PC-3 (cell line): ENCODE measurements at regions not wholly inside any gene's neighbourhood (a gene's known extent, or its start where the extent isn't known, plus 50 kb on each side); places are given as distances from the start of the nearest gene placed in this dataset.
"Not testable (repeated sequence)": the region's sequence is repeated elsewhere in the genome, so short reads cannot be mapped to it uniquely, and the experiment has no call there.

Experiments
- ATAC-seq: fragments of 200-7000 bp; cut with Tn5 transposase; 2 replicates; pipeline ENCODE4 v1.9.1; 2020; ENCODE audit warnings: mild to moderate bottlenecking, moderate library complexity
- BruUV-seq: library from RNA; stranded (reverse); fragments of 400-500 nt; replicated peaks from 2 replicates; lab custom pipeline; 2021; lab: Mats Ljungman, UMichigan
- CTCF ChIA-PET: fragments of 300-600 bp; sonication (Branson Sonifier 250); formaldehyde crosslinking; loops from one replicate; lab custom pipeline; 2022; ENCODE audit warnings: antibody characterized with exemption; lab: Charles Lee
- POLR2A ChIA-PET: fragments of 300-600 bp; sonication (Branson Sonifier 250); formaldehyde crosslinking; loops from one replicate; lab custom pipeline; 2022; ENCODE audit warnings: antibody characterized with exemption; ENCODE audit not compliant: unreplicated experiment; lab: Charles Lee
- DNase-seq: peaks from one replicate; pipeline ENCODE4 v3.0.0-alpha.2; 2015
- H2AFZ ChIP-seq: fragments of 300-600 bp; sonication (generic); 2 replicates; pipeline ENCODE4 v1.6.0; 2016; ENCODE audit warnings: antibody characterized with exemption, low read length
- H3F3A ChIP-seq: fragments of 300-600 bp; sonication (generic); one replicate; pipeline ENCODE4 v1.6.0; 2017; ENCODE audit warnings: antibody characterized with exemption, low read length, control low read depth, mild to moderate bottlenecking; ENCODE audit not compliant: unreplicated experiment
- H3K27ac ChIP-seq: fragments of 300-600 bp; sonication (generic); 2 replicates; pipeline ENCODE4 v1.5.1; 2016; ENCODE audit warnings: mild to moderate bottlenecking, low read length
- H3K27me3 ChIP-seq: fragments of 300-600 bp; sonication (generic); 2 replicates; pipeline ENCODE4 v1.6.1; 2016; ENCODE audit warnings: low read length, mixed read lengths
- H3K36me3 ChIP-seq: fragments of 300-600 bp; sonication (generic); 2 replicates; pipeline ENCODE4 v1.6.1; 2016; ENCODE audit warnings: low read depth, mixed run types, low read length, mixed read lengths
- H3K4me1 ChIP-seq: fragments of 300-600 bp; sonication (generic); 2 replicates; pipeline ENCODE4 v1.5.1; 2016; ENCODE audit warnings: low read length; ENCODE audit not compliant: insufficient read depth
- H3K4me2 ChIP-seq: fragments of 300-600 bp; sonication (generic); 2 replicates; pipeline ENCODE4 v1.6.0; 2016; ENCODE audit warnings: low read length
- H3K4me3 ChIP-seq: fragments of 300-600 bp; sonication (generic); 2 replicates; pipeline ENCODE4 v1.5.1; 2016; ENCODE audit warnings: mild to moderate bottlenecking, low read length, mixed read lengths
- H3K79me2 ChIP-seq: fragments of 300-600 bp; sonication (generic); 2 replicates; pipeline ENCODE4 v1.6.1; 2017; ENCODE audit warnings: low read length, mixed read lengths
- H3K9ac ChIP-seq: fragments of 300-600 bp; sonication (generic); 2 replicates; pipeline ENCODE4 v1.6.0; 2016; ENCODE audit warnings: mild to moderate bottlenecking, low read length
- H3K9me2 ChIP-seq: fragments of 300-600 bp; sonication (generic); replicated peaks from 2 replicates; pipeline ENCODE4 v1.6.1; 2016; ENCODE audit warnings: mixed run types, low read length, mixed read lengths
- H3K9me3 ChIP-seq: fragments of 300-600 bp; sonication (generic); 2 replicates; pipeline ENCODE4 v1.6.1; 2016; ENCODE audit warnings: low read length, mixed read lengths
- H4K20me1 ChIP-seq: fragments of 300-600 bp; sonication (generic); 2 replicates; pipeline ENCODE4 v1.6.1; 2016; ENCODE audit warnings: low read length, mixed read lengths
- EZH2 ChIP-seq: fragments of 300-600 bp; sonication (generic); IDR thresholded peaks from one replicate; pipeline ENCODE4 v1.6.1; 2017; ENCODE audit warnings: antibody characterized with exemption, mild to moderate bottlenecking, low read length; ENCODE audit not compliant: unreplicated experiment
- EZH2phosphoT487 ChIP-seq: fragments of 300-600 bp; sonication (generic); IDR thresholded peaks from 2 replicates; pipeline ENCODE4 v1.6.1; 2018; ENCODE audit warnings: mild to moderate bottlenecking, antibody characterized with exemption, low read length, borderline replicate concordance
- intact Hi-C: fragments of 100-400 bp; cut with micrococcal nuclease; formaldehyde crosslinking; loops from 2 replicates; pipeline ENCODE4 v1.9.0; 2023
- TF ChIP-seq, protein P1 (sequence below): fragments of 300-600 bp; sonication (generic); conservative IDR thresholded peaks from 2 replicates; pipeline ENCODE4 v1.5.1; 2017; ENCODE audit warnings: antibody characterized with exemption, low read depth, mild to moderate bottlenecking, low read length

DNA sequence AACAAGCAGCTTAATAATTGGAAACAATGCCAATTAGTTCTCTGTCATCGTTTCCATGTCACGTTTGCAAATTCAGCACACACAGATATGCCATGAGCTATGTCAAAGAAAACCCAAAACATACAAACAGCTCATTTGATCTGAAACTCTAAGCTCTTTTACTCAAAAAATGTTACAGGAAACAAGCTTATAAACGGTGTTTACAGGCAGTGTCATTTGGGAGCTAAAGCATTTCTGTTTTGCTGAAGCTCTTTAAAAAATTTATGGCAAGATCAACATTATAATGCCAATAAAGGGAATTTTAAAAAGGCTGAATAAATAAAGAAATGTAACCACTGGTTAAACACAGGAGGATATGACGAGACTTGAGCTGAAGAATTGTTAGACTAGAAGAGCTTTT lies 94.0 kb upstream of the HS3ST2 start:
- no peak overlapping the region for H3K4me3 ChIP-seq
- ATAC-seq, result peak; percentile 76
- H3K9me2 ChIP-seq, result no peaks in the 10 kb centered on the region
- no peaks in the 10 kb centered on the region for H3F3A ChIP-seq
- no peak for TF ChIP-seq EZH2
- no peak for TF ChIP-seq EZH2phosphoT487
- TF ChIP-seq, protein P1, sequence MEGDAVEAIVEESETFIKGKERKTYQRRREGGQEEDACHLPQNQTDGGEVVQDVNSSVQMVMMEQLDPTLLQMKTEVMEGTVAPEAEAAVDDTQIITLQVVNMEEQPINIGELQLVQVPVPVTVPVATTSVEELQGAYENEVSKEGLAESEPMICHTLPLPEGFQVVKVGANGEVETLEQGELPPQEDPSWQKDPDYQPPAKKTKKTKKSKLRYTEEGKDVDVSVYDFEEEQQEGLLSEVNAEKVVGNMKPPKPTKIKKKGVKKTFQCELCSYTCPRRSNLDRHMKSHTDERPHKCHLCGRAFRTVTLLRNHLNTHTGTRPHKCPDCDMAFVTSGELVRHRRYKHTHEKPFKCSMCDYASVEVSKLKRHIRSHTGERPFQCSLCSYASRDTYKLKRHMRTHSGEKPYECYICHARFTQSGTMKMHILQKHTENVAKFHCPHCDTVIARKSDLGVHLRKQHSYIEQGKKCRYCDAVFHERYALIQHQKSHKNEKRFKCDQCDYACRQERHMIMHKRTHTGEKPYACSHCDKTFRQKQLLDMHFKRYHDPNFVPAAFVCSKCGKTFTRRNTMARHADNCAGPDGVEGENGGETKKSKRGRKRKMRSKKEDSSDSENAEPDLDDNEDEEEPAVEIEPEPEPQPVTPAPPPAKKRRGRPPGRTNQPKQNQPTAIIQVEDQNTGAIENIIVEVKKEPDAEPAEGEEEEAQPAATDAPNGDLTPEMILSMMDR, result no peak
- peak; percentile 12 for DNase-seq
- no peak overlapping the region for H2AFZ ChIP-seq
- POLR2A ChIA-PET, result interaction anchor here (0.6 to 0.7 kb wide), 2 partner anchors 73 to 567 kb away, joined by 4 read pairs; no protein-coding TSS in a partner anchor
- H3K27me3 ChIP-seq, result no peaks in the 10 kb centered on the region
- intact Hi-C loops, result loop anchor here (2.0 kb wide), 1 partner anchor 69 kb away; no protein-coding TSS in a partner anchor
- no peaks in the 10 kb centered on the region for H3K36me3 ChIP-seq
- CTCF ChIA-PET, result interaction anchor here (0.6 to 0.9 kb wide), 3 partner anchors 93 to 1023 kb away, joined by 3 to 5 read pairs (median 5); no protein-coding TSS in a partner anchor
- no peaks in the 10 kb centered on the region for H3K79me2 ChIP-seq
- no peaks in the 10 kb centered on the region for H3K9me3 ChIP-seq
- H3K27ac ChIP-seq, result no peak overlapping the region
- no peak overlapping the region for H3K4me2 ChIP-seq
- BruUV-seq, result no TSS peak
- H4K20me1 ChIP-seq, result no peaks in the 10 kb centered on the region
- H3K4me1 ChIP-seq, result no peaks in the 10 kb centered on the region
- no peak overlapping the region for H3K9ac ChIP-seq

DNA sequence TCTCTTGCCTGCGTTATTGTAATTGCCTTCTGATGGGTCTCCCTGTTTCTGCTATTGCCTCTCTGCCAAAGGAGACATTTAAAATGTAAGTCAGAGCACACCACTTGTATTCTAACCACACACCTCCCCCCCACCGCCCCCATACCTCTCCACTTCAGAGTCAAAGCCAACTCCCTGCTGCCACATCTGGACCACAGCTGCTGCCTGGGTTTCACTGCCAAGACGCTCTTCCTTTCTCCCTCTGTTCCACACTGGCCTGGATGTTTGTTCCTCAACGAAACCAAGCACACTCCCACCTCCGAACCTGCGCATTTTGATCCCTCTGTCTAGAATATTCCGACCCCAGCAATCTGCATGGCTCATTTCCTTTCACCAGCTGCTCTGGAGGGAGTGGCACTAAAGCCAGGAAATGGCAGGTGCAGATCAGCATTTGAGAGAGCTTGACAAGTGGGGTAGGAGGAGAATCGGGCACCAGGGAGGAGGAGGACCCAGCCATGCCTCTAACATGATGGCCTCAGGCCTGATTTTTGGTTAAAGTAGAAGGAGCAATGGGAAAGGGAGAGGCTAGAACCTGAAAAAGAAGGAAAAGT lies 92.4 kb upstream of the HS3ST2 start:
- H3K27me3 ChIP-seq, result no peaks in the 10 kb centered on the region
- H3K9me3 ChIP-seq, result no peaks in the 10 kb centered on the region
- ChIA-PET CTCF (no interaction called here), POLR2A (no interaction called here)
- no peak for ATAC-seq
- H3K4me1 ChIP-seq, result no peaks in the 10 kb centered on the region
- H3F3A ChIP-seq, result no peaks in the 10 kb centered on the region
- no peaks in the 10 kb centered on the region for H3K79me2 ChIP-seq
- H3K9me2 ChIP-seq, result no peaks in the 10 kb centered on the region
- H3K9ac ChIP-seq, result no peak overlapping the region
- intact Hi-C loops, result loop anchor here (2.0 kb wide), 1 partner anchor 67 kb away; no protein-coding TSS in a partner anchor
- H4K20me1 ChIP-seq, result no peaks in the 10 kb centered on the region
- no peaks in the 10 kb centered on the region for H3K36me3 ChIP-seq
- no peak overlapping the region for H3K27ac ChIP-seq
- no TSS peak for BruUV-seq
- no peak overlapping the region for H3K4me3 ChIP-seq
- no peak for DNase-seq
- TF ChIP-seq EZH2 (no peak), EZH2phosphoT487 (no peak)
- TF ChIP-seq, protein P1, result no peak
- H3K4me2 ChIP-seq, result no peak overlapping the region
- no peak overlapping the region for H2AFZ ChIP-seq

DNA sequence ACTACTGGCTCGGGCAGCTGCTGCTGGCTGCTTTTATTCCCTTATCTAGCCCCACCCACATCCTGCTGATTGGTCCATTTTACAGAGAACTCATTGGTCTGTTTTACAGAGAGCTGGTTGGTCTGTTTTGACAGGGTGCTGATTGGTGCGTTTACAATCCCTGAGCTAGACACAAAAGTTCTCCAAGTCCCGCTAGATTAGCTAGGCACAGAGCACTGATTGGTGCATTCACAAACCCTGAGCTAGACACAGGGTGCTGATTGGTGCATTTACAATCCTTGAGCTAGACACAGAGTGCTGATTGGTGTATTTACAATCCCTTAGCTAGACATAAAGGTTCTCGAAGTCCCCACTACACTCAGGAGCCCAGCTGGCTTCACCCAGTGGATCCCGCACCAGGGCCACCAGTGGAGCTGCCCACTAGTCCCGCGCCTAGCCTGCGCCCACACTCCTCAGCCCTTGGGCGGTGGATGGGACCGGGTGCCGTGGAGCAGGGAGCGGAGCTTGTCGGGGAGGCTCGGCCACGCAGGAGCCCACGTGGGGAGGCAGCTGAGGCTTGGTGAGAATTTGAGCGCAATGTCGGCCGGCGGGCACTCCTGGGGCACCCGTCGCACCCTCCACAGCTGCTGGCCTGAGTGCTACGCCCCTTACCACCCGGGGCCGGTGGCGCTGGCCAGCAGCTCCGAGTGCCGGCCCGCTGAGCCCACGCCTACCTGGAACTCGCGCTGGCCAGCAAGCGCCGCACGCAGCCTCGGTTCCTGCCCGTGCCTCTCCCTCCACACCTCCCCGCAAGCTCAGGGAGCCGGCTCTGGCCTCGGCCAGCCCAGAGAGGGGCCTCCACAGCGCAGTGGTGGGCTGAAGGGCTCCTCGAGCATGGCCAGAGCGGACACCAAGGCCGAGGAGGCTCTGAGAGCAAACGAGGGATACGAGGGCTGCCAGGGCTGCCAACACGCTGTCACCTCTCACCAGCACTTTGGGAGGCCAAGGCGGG lies 91.1 kb upstream of the HS3ST2 start:
- CTCF ChIA-PET, H3K9me3 ChIP-seq, H2AFZ ChIP-seq, intact Hi-C loops, H3K4me1 ChIP-seq, H3K79me2 ChIP-seq, H3K36me3 ChIP-seq, ATAC-seq, H3K27ac ChIP-seq, H4K20me1 ChIP-seq, H3K27me3 ChIP-seq, H3K4me2 ChIP-seq, POLR2A ChIA-PET, H3F3A ChIP-seq, DNase-seq, H3K9ac ChIP-seq, H3K4me3 ChIP-seq, H3K9me2 ChIP-seq, BruUV-seq: not testable (repeated sequence)
